ENCODE measurements at regions not wholly inside any gene's neighbourhood (a gene's known extent, or its start where the extent isn't known, plus 50 kb on each side); places are given as distances from the start of the nearest gene placed in this dataset.

GRCh38 chr2:37493425-37493824 lies 149.0 kb downstream of the QPCT start:
- TF ChIP-seq CTCF (IDR thresholded peaks at IDR 0.05; ENCODE audit: poor library complexity, severe bottlenecking) (no peak), RAD21 (conservative IDR thresholded peaks at IDR 0.05) (no peak), EZH2 (IDR thresholded peaks at IDR 0.05; ENCODE audit: borderline replicate concordance, insufficient read depth, low read length, poor library complexity, severe bottlenecking) (no peak), REST (IDR thresholded peaks at IDR 0.05; ENCODE audit: borderline replicate concordance) (no peak), POLR2AphosphoS5 (IDR thresholded peaks at IDR 0.05) (no peak), TAF1 (IDR thresholded peaks at IDR 0.05; ENCODE audit: low read depth) (no peak), EP300 (conservative IDR thresholded peaks at IDR 0.05; ENCODE audit: poor library complexity, severe bottlenecking) (no peak), MXI1 (conservative IDR thresholded peaks at IDR 0.05; ENCODE audit: poor library complexity, severe bottlenecking) (no peak)
